Choroid plexus epithelial cell (primary cell): ENCODE measurements at regions not wholly inside any gene's neighbourhood (a gene's known extent, or its start where the extent isn't known, plus 50 kb on each side); places are given as distances from the start of the nearest gene placed in this dataset.

Experiments used
- DNase-seq: peaks from one replicate; pipeline ENCODE4 v3.0.0-alpha.2; 2010; ENCODE audit warnings: low read depth
- H3K4me3 ChIP-seq: 2 replicates; pipeline ENCODE4 v1.5.1; 2011; ENCODE audit warnings: low read depth, mild to moderate bottlenecking, control low read depth, low read length, moderate library complexity
- CTCF ChIP-seq: conservative IDR thresholded peaks from 2 replicates; pipeline ENCODE4 v1.5.1; 2011; ENCODE audit warnings: low read depth, mild to moderate bottlenecking, control low read depth, inconsistent platforms, low read length, moderate library complexity

GRCh38 chr11:37558619-37559210 lies 960.7 kb upstream of the RAG2 start:
- peak; percentile 10 for DNase-seq
- TF ChIP-seq CTCF = no peak
- no peak overlapping the region for H3K4me3 ChIP-seq

GRCh38 chr11:37557990-37558389 lies 960.0 kb upstream of the RAG2 start:
- no peak for DNase-seq
- TF ChIP-seq CTCF = no peak
- no peak overlapping the region for H3K4me3 ChIP-seq

GRCh38 chr11:37552284-37552683 lies 954.2 kb upstream of the RAG2 start:
- no peak for DNase-seq
- no peak for TF ChIP-seq CTCF
- no peak overlapping the region for H3K4me3 ChIP-seq

- H3K4me3 ChIP-seq = no peak overlapping the region
- DNase-seq = no peak
- TF ChIP-seq CTCF = no peak
Observed at GRCh38 chr11:37544491-37544890, 946.5 kb upstream of the RAG2 start.

- no peak overlapping the region for H3K4me3 ChIP-seq
- DNase-seq = no peak
- TF ChIP-seq CTCF = no peak
Observed at GRCh38 chr11:37533830-37534229, 935.8 kb upstream of the RAG2 start.

- DNase-seq = no peak
- no peak overlapping the region for H3K4me3 ChIP-seq
- TF ChIP-seq CTCF = no peak
Observed at GRCh38 chr11:37533087-37533486, 935.1 kb upstream of the RAG2 start.

GRCh38 chr11:37532271-37532670 lies 934.2 kb upstream of the RAG2 start:
- no peak overlapping the region for H3K4me3 ChIP-seq
- no peak for TF ChIP-seq CTCF
- no peak for DNase-seq
